HCT116 (cell line): ENCODE measurements at regions not wholly inside any gene's neighbourhood (a gene's known extent, or its start where the extent isn't known, plus 50 kb on each side); places are given as distances from the start of the nearest gene placed in this dataset.

Source experiments
- ELF1 ChIP-seq: IDR thresholded peaks from 2 replicates; pipeline ENCODE4 v1.6.1; 2012; ENCODE audit warnings: low read depth, borderline replicate concordance
- EZH2 ChIP-seq: fragments of 200-600 bp; sonication (generic); IDR thresholded peaks from 2 replicates; pipeline ENCODE4 v1.6.1; 2017; ENCODE audit warnings: antibody characterized with exemption, mixed run types
- POLR2A ChIP-seq: IDR thresholded peaks from 2 replicates; pipeline ENCODE4 v1.7.0; 2011; ENCODE audit warnings: borderline replicate concordance; ENCODE audit not compliant: insufficient read depth, insufficient read length; ENCODE audit errors: extremely low read depth
- POLR2AphosphoS5 ChIP-seq: IDR thresholded peaks from 2 replicates; pipeline ENCODE4 v1.6.1; 2011; ENCODE audit warnings: mild to moderate bottlenecking, low read depth, low read length, moderate library complexity
- RAD21 ChIP-seq: IDR thresholded peaks from 2 replicates; pipeline ENCODE4 v1.6.1; 2012; ENCODE audit warnings: low read depth, mild to moderate bottlenecking
- TF ChIP-seq, protein P1 (sequence below), 3 experiments: fragments of 200-600 bp in 1 of 3; sonication (generic) in 1 of 3; IDR thresholded peaks in 2 of 3; conservative IDR thresholded peaks in 1 of 3; 2 replicates each; pipeline ENCODE4 v1.5.1; 2012 to 2017; ENCODE audit warnings: low read depth in 2 of 3, low read length in 2 of 3, antibody characterized with exemption in 1 of 3, borderline replicate concordance in 1 of 3, control low read depth in 1 of 3, mild to moderate bottlenecking in 1 of 3, mixed read lengths in 1 of 3, mixed run types in 1 of 3, moderate library complexity in 1 of 3; ENCODE audit not compliant: insufficient read depth in 1 of 3
- TF ChIP-seq, protein P2 (sequence below): IDR thresholded peaks from 2 replicates; pipeline ENCODE4 v1.6.1; 2012; ENCODE audit warnings: low read depth

GRCh38 chr6:166761801-166762200, 134.8 kb upstream of the RPS6KA2 start:
- TF ChIP-seq, protein P1, sequence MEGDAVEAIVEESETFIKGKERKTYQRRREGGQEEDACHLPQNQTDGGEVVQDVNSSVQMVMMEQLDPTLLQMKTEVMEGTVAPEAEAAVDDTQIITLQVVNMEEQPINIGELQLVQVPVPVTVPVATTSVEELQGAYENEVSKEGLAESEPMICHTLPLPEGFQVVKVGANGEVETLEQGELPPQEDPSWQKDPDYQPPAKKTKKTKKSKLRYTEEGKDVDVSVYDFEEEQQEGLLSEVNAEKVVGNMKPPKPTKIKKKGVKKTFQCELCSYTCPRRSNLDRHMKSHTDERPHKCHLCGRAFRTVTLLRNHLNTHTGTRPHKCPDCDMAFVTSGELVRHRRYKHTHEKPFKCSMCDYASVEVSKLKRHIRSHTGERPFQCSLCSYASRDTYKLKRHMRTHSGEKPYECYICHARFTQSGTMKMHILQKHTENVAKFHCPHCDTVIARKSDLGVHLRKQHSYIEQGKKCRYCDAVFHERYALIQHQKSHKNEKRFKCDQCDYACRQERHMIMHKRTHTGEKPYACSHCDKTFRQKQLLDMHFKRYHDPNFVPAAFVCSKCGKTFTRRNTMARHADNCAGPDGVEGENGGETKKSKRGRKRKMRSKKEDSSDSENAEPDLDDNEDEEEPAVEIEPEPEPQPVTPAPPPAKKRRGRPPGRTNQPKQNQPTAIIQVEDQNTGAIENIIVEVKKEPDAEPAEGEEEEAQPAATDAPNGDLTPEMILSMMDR (IDR thresholded peaks at IDR 0.05 in 2 of 3, conservative IDR thresholded peaks at IDR 0.05 in 1 of 3; ENCODE audit: borderline replicate concordance in 1 of 3, insufficient read depth in 1 of 3, low read depth in 2 of 3, low read length in 2 of 3) = no peak
- TF ChIP-seq ELF1 (no peak), POLR2A (no peak), POLR2AphosphoS5 (no peak), EZH2 (no peak), RAD21 (no peak)
- TF ChIP-seq, protein P2, sequence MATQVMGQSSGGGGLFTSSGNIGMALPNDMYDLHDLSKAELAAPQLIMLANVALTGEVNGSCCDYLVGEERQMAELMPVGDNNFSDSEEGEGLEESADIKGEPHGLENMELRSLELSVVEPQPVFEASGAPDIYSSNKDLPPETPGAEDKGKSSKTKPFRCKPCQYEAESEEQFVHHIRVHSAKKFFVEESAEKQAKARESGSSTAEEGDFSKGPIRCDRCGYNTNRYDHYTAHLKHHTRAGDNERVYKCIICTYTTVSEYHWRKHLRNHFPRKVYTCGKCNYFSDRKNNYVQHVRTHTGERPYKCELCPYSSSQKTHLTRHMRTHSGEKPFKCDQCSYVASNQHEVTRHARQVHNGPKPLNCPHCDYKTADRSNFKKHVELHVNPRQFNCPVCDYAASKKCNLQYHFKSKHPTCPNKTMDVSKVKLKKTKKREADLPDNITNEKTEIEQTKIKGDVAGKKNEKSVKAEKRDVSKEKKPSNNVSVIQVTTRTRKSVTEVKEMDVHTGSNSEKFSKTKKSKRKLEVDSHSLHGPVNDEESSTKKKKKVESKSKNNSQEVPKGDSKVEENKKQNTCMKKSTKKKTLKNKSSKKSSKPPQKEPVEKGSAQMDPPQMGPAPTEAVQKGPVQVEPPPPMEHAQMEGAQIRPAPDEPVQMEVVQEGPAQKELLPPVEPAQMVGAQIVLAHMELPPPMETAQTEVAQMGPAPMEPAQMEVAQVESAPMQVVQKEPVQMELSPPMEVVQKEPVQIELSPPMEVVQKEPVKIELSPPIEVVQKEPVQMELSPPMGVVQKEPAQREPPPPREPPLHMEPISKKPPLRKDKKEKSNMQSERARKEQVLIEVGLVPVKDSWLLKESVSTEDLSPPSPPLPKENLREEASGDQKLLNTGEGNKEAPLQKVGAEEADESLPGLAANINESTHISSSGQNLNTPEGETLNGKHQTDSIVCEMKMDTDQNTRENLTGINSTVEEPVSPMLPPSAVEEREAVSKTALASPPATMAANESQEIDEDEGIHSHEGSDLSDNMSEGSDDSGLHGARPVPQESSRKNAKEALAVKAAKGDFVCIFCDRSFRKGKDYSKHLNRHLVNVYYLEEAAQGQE = no peak
